K562 (cell line): ENCODE measurements at regions not wholly inside any gene's neighbourhood (a gene's known extent, or its start where the extent isn't known, plus 50 kb on each side); places are given as distances from the start of the nearest gene placed in this dataset.

Experiments used
- ATAC-seq: fragments of 200-7000 bp; cut with Tn5 transposase; 3 replicates; pipeline ENCODE4 v1.9.1; 2020; ENCODE audit warnings: moderate library complexity
- BruUV-seq: library from RNA; stranded (reverse); fragments of 400-500 nt; replicated peaks from 2 replicates; lab custom pipeline; 2021; lab: Mats Ljungman, UMichigan
- CTCF ChIA-PET: fragments of 300-600 bp; formaldehyde crosslinking; extraction: SDS; loops from one replicate; lab custom pipeline; 2021; ENCODE audit warnings: low intra/inter-chr PET ratio; lab: Yijun Ruan, JAX
- POLR2A ChIA-PET: fragments of 300-600, 350-650 bp; sonication (Branson Sonifier 250); formaldehyde crosslinking; extraction: SDS; loops from one replicate; lab custom pipeline; 2021; ENCODE audit warnings: antibody characterized with exemption, inconsistent platforms; lab: Yijun Ruan, JAX
- DNase-seq, 4 experiments: peaks; one replicate each; pipeline versions ENCODE4 v3.0.0 to v3.0.0-alpha.2; 2011 to 2018; ENCODE audit warnings: low spot score in 3 of 4, mixed read lengths in 3 of 4; ENCODE audit errors: extremely low read depth in 1 of 4
- FAIRE-seq: peaks from 2 replicates; lab custom pipeline; 2011; peaks lifted over from hg19 to GRCh38; lab: Jason Lieb, UNC
- H2AFZ ChIP-seq: 2 replicates; pipeline ENCODE4 v1.6.0; 2011; ENCODE audit warnings: low read depth, low read length, control low read depth, inconsistent platforms
- H3K27ac ChIP-seq: fragments of 200-600 bp; 3 replicates; pipeline ENCODE4 v1.8.0; 2011; ENCODE audit warnings: low read depth, mild to moderate bottlenecking, control low read depth, inconsistent platforms, low read length, moderate library complexity, mixed read lengths; ENCODE audit errors: extremely low read depth
- H3K27me3 ChIP-seq, 2 experiments: fragments of 300-600 bp in 1 of 2; 2 replicates in 1 of 2; 3 replicates in 1 of 2; pipeline versions ENCODE4 v1.6.0 to v1.8.0; 2011; ENCODE audit warnings: inconsistent platforms in 2 of 2, low read length in 2 of 2, mild to moderate bottlenecking in 1 of 2, mixed read lengths in 1 of 2, moderate library complexity in 1 of 2; ENCODE audit not compliant: control insufficient read depth in 2 of 2, insufficient read depth in 2 of 2
- H3K36me3 ChIP-seq: fragments of 300-600 bp; 3 replicates; pipeline ENCODE4 v1.8.0; 2011; ENCODE audit warnings: mild to moderate bottlenecking, low read length, inconsistent platforms; ENCODE audit not compliant: control insufficient read depth, insufficient read depth
- H3K4me1 ChIP-seq, 2 experiments: fragments of 200-600 bp in 1 of 2; replicated peaks in 1 of 2; 2 replicates in 1 of 2; 3 replicates in 1 of 2; pipeline versions ENCODE4 v1.5.1 to v1.8.0; 2011; ENCODE audit warnings: inconsistent platforms in 2 of 2, low read length in 2 of 2, mild to moderate bottlenecking in 1 of 2, mixed read lengths in 1 of 2, moderate library complexity in 1 of 2; ENCODE audit not compliant: control insufficient read depth in 2 of 2, insufficient read depth in 2 of 2
- H3K4me2 ChIP-seq: 2 replicates; pipeline ENCODE4 v1.6.1; 2011; ENCODE audit warnings: low read length, control low read depth, inconsistent platforms, mixed read lengths; ENCODE audit not compliant: insufficient read depth
- H3K4me3 ChIP-seq: fragments of 200-600 bp; sonication (generic), shearing (Covaris generic); 2 replicates; pipeline ENCODE4 v1.5.1; 2016; ENCODE audit warnings: control low read depth, inconsistent platforms
- H3K79me2 ChIP-seq: fragments of 200-600 bp; 3 replicates; pipeline ENCODE4 v1.8.0; 2011; ENCODE audit warnings: low read length, inconsistent platforms; ENCODE audit not compliant: control insufficient read depth, insufficient read depth
- H3K9ac ChIP-seq, 2 experiments: 2 replicates each; pipeline versions ENCODE4 v1.6.0 to v1.6.1; 2011; ENCODE audit warnings: low read depth in 2 of 2, low read length in 2 of 2, control low read depth in 1 of 2, inconsistent platforms in 1 of 2, mild to moderate bottlenecking in 1 of 2, mixed read lengths in 1 of 2; ENCODE audit not compliant: insufficient read depth in 1 of 2
- H3K9me1 ChIP-seq: one replicate; pipeline ENCODE4 v1.6.0; 2011; ENCODE audit warnings: inconsistent platforms, mild to moderate bottlenecking, low read length, moderate library complexity; ENCODE audit not compliant: control insufficient read depth, insufficient read depth
- H3K9me3 ChIP-seq: replicated peaks from 2 replicates; pipeline ENCODE4 v1.5.1; 2011; ENCODE audit warnings: low read depth, low read length, inconsistent platforms; ENCODE audit not compliant: control insufficient read depth, insufficient read depth
- H4K20me1 ChIP-seq: replicated peaks from 2 replicates; pipeline ENCODE4 v1.6.1; 2011; ENCODE audit warnings: low read length, inconsistent platforms, mixed read lengths; ENCODE audit not compliant: control insufficient read depth, insufficient read depth
- DNMT1 ChIP-seq: fragments of 450-650 bp; IDR thresholded peaks from 2 replicates; pipeline ENCODE4 v1.6.1; 2016; ENCODE audit warnings: antibody characterized with exemption, mild to moderate bottlenecking
- FOXM1 ChIP-seq, 2 experiments: fragments of 450-650 bp in 1 of 2; sonication (generic) in 1 of 2; formaldehyde crosslinking in 1 of 2; IDR thresholded peaks; 2 replicates each; pipeline versions ENCODE4 v1.6.1 to v1.9.0; 2017 to 2022; ENCODE audit warnings: low read depth in 2 of 2, mild to moderate bottlenecking in 2 of 2, missing genetic modification reagents in 1 of 2, moderate library complexity in 1 of 2
- NR2C1 ChIP-seq, 2 experiments: fragments of 450-650 bp; IDR thresholded peaks; 2 replicates each; pipeline ENCODE4 v1.6.1; 2017; ENCODE audit warnings: mild to moderate bottlenecking in 2 of 2, antibody characterized with exemption in 1 of 2, inconsistent platforms in 1 of 2, missing compliant biosample characterization in 1 of 2, missing genetic modification characterization in 1 of 2
- ZNF77 ChIP-seq: fragments of 250-450 bp; sonication (Bioruptor Pico); IDR thresholded peaks from 2 replicates; pipeline ENCODE4 v1.5.0; 2020
- WGBS: fragments of 100-300 bp; shearing (Covaris generic); methylation state at CpG from one replicate; pipeline ENCODE4 v1.1.6; 2016; ENCODE audit warnings: low coverage, mixed read lengths; ENCODE audit not compliant: insufficient coverage; ENCODE audit errors: missing lambda C conversion rate; 5-methylcytosine and 5-hydroxymethylcytosine counted together
- in situ Hi-C: fragments of 300-500 bp; cut with MboI; formaldehyde crosslinking; loops from 4 replicates; pipeline ENCODE4 v1.15.0; 2018; ENCODE audit warnings: inconsistent platforms, mixed read lengths
- intact Hi-C: fragments of 100-400 bp; cut with micrococcal nuclease; formaldehyde crosslinking; loops from 2 replicates; pipeline ENCODE4 v1.14.2; 2022
- TF ChIP-seq, protein P1 (sequence below): sonication (generic); formaldehyde crosslinking; IDR thresholded peaks from 2 replicates; pipeline ENCODE4 v1.8.0; 2022; ENCODE audit warnings: missing genetic modification reagents, mild to moderate bottlenecking, borderline replicate concordance
- TF ChIP-seq, protein P2 (sequence below): fragments of 250-450 bp; sonication (Bioruptor Pico); IDR thresholded peaks from 2 replicates; pipeline ENCODE4 v1.5.1; 2021; ENCODE audit warnings: mild to moderate bottlenecking
- TF ChIP-seq, protein P3 (sequence below): fragments of 150-350 bp; IDR thresholded peaks from 2 replicates; pipeline ENCODE4 v1.6.1; 2014; ENCODE audit warnings: low read depth, mild to moderate bottlenecking, low read length, borderline replicate concordance
- TF ChIP-seq, protein P4 (sequence below): fragments of 450-650 bp; conservative IDR thresholded peaks from 2 replicates; pipeline ENCODE4 v1.6.1; 2016; ENCODE audit warnings: missing genetic modification characterization, low read depth, mild to moderate bottlenecking, missing compliant biosample characterization, moderate library complexity
- TF ChIP-seq, protein P5 (sequence below), 2 experiments: fragments of 450-650 bp; IDR thresholded peaks; 2 replicates each; pipeline ENCODE4 v1.6.1; 2016

DNA sequence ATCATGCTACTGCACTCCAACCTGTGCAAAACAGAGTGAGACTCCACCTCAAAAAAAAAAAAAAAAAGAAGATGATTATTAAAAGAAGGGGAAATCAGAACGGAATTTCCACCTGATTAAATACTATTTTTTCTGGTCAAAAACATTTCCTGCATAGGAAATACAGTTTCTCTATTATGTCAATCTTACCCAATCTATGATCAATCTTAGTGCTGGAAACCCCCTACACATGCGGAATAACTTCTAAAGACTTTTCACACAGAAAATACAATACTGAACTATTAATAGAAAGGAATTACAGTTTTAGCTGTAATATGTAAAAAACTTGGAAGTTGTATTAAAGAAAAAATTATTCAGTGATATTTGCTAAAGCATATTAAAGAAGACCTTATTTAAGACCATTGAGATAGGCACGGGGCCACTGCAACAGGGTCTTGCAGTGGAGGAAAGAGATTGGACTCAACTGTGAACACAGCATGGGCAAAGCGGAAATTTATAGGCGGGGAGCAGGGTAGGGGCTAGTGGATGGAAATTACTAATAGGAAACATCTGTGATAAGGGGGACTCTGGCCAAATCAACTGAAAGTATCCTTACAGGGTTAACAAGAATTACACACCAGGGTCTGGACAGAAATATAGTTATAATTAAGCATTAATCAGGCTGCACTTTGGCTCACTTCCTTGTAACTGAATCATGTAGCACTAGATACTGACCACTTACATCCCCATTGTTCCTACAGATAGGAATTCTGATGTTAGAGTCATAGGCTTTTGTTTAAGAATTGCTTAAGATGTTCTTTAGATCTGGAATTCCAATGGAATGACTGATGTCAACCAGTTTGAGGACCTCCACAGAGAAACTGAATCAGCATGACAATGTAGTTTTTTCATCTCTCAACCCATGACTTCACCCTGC is 411.5 kb upstream of the DDI1 start:
- ChIA-PET CTCF (no interaction called here), POLR2A (no interaction called here)
- intact Hi-C loops (no loop called here), in situ Hi-C loops (no loop called here)
- H3K9me1 ChIP-seq: no peaks in the 10 kb centered on the region
- H3K9me3 ChIP-seq: no peaks in the 10 kb centered on the region; the same call in 1 of the 2 replicates
- no peak overlapping the region for H3K27ac ChIP-seq
- H3K4me3 ChIP-seq: no peak overlapping the region
- no peak for DNase-seq
- no peaks in the 10 kb centered on the region for H3K79me2 ChIP-seq
- no peak overlapping the region for H2AFZ ChIP-seq
- H3K27me3 ChIP-seq: no peaks in the 10 kb centered on the region
- no peaks in the 10 kb centered on the region for H4K20me1 ChIP-seq
- no peak overlapping the region for H3K4me2 ChIP-seq
- FAIRE-seq: no peak
- 2% methylated on average over 5 of the region's 5 CpGs for WGBS
- no peaks in the 10 kb centered on the region for H3K4me1 ChIP-seq
- BruUV-seq: no TSS peak
- no peak for ATAC-seq
- H3K9ac ChIP-seq: no peak overlapping the region
- H3K36me3 ChIP-seq: no peaks in the 10 kb centered on the region
- TF ChIP-seq NR2C1 (IDR thresholded peaks at IDR 0.05) (no peak), NR2C1 (tag; IDR thresholded peaks at IDR 0.05) (no peak), FOXM1 (IDR thresholded peaks at IDR 0.05; ENCODE audit: low read depth) (no peak), FOXM1 (CRISPR knock-in tag; IDR thresholded peaks at IDR 0.05; ENCODE audit: low read depth) (no peak), DNMT1 (no peak), ZNF77 (no peak)
- TF ChIP-seq, protein P1, sequence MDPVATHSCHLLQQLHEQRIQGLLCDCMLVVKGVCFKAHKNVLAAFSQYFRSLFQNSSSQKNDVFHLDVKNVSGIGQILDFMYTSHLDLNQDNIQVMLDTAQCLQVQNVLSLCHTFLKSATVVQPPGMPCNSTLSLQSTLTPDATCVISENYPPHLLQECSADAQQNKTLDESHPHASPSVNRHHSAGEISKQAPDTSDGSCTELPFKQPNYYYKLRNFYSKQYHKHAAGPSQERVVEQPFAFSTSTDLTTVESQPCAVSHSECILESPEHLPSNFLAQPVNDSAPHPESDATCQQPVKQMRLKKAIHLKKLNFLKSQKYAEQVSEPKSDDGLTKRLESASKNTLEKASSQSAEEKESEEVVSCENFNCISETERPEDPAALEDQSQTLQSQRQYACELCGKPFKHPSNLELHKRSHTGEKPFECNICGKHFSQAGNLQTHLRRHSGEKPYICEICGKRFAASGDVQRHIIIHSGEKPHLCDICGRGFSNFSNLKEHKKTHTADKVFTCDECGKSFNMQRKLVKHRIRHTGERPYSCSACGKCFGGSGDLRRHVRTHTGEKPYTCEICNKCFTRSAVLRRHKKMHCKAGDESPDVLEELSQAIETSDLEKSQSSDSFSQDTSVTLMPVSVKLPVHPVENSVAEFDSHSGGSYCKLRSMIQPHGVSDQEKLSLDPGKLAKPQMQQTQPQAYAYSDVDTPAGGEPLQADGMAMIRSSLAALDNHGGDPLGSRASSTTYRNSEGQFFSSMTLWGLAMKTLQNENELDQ (CRISPR knock-in tag): no peak
- TF ChIP-seq, protein P2, sequence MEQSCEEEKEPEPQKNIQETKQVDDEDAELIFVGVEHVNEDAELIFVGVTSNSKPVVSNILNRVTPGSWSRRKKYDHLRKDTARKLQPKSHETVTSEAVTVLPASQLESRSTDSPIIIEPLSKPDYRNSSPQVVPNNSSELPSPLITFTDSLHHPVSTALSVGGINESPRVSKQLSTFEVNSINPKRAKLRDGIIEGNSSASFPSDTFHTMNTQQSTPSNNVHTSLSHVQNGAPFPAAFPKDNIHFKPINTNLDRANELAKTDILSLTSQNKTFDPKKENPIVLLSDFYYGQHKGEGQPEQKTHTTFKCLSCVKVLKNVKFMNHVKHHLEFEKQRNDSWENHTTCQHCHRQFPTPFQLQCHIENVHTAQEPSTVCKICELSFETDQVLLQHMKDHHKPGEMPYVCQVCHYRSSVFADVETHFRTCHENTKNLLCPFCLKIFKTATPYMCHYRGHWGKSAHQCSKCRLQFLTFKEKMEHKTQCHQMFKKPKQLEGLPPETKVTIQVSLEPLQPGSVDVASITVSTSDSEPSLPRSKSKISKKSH (CRISPR knock-in tag): no peak
- TF ChIP-seq, protein P3, sequence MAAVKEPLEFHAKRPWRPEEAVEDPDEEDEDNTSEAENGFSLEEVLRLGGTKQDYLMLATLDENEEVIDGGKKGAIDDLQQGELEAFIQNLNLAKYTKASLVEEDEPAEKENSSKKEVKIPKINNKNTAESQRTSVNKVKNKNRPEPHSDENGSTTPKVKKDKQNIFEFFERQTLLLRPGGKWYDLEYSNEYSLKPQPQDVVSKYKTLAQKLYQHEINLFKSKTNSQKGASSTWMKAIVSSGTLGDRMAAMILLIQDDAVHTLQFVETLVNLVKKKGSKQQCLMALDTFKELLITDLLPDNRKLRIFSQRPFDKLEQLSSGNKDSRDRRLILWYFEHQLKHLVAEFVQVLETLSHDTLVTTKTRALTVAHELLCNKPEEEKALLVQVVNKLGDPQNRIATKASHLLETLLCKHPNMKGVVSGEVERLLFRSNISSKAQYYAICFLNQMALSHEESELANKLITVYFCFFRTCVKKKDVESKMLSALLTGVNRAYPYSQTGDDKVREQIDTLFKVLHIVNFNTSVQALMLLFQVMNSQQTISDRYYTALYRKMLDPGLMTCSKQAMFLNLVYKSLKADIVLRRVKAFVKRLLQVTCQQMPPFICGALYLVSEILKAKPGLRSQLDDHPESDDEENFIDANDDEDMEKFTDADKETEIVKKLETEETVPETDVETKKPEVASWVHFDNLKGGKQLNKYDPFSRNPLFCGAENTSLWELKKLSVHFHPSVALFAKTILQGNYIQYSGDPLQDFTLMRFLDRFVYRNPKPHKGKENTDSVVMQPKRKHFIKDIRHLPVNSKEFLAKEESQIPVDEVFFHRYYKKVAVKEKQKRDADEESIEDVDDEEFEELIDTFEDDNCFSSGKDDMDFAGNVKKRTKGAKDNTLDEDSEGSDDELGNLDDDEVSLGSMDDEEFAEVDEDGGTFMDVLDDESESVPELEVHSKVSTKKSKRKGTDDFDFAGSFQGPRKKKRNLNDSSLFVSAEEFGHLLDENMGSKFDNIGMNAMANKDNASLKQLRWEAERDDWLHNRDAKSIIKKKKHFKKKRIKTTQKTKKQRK: no peak
- TF ChIP-seq, protein P4, sequence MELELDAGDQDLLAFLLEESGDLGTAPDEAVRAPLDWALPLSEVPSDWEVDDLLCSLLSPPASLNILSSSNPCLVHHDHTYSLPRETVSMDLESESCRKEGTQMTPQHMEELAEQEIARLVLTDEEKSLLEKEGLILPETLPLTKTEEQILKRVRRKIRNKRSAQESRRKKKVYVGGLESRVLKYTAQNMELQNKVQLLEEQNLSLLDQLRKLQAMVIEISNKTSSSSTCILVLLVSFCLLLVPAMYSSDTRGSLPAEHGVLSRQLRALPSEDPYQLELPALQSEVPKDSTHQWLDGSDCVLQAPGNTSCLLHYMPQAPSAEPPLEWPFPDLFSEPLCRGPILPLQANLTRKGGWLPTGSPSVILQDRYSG (tag): no peak
- TF ChIP-seq, protein P5, sequence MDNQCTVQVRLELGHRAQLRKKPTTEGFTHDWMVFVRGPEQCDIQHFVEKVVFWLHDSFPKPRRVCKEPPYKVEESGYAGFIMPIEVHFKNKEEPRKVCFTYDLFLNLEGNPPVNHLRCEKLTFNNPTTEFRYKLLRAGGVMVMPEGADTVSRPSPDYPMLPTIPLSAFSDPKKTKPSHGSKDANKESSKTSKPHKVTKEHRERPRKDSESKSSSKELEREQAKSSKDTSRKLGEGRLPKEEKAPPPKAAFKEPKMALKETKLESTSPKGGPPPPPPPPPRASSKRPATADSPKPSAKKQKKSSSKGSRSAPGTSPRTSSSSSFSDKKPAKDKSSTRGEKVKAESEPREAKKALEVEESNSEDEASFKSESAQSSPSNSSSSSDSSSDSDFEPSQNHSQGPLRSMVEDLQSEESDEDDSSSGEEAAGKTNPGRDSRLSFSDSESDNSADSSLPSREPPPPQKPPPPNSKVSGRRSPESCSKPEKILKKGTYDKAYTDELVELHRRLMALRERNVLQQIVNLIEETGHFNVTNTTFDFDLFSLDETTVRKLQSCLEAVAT (IDR thresholded peaks at IDR 0.05): no peak
